Endodermal cell (in vitro differentiated cells): ENCODE measurements at regions not wholly inside any gene's neighbourhood (a gene's known extent, or its start where the extent isn't known, plus 50 kb on each side); places are given as distances from the start of the nearest gene placed in this dataset.

Source experiments
- DNase-seq: peaks from one replicate; pipeline ENCODE4 v3.0.0-alpha.2; 2017
- H3K27ac ChIP-seq: 2 replicates; pipeline ENCODE4 v1.5.1; 2013; ENCODE audit warnings: mild to moderate bottlenecking, low read depth, low read length, moderate library complexity
- H3K27me3 ChIP-seq: 2 replicates; pipeline ENCODE4 v1.6.1; 2013; ENCODE audit warnings: mild to moderate bottlenecking, low read length, moderate library complexity; ENCODE audit not compliant: insufficient read depth, control insufficient read depth, poor library complexity, severe bottlenecking
- H3K36me3 ChIP-seq: 2 replicates; pipeline ENCODE4 v1.7.0; 2013; ENCODE audit warnings: mild to moderate bottlenecking, low read length, moderate library complexity; ENCODE audit not compliant: control insufficient read depth, insufficient read depth
- H3K4me1 ChIP-seq: one replicate; pipeline ENCODE4 v1.7.0; 2013; ENCODE audit warnings: low read length; ENCODE audit not compliant: control insufficient read depth, insufficient read depth
- H3K4me3 ChIP-seq: 2 replicates; pipeline ENCODE4 v1.5.1; 2013; ENCODE audit warnings: mild to moderate bottlenecking, low read length, moderate library complexity
- H3K9ac ChIP-seq: 2 replicates; pipeline ENCODE4 v1.6.1; 2013; ENCODE audit warnings: mild to moderate bottlenecking, low read length, moderate library complexity; ENCODE audit not compliant: poor library complexity, severe bottlenecking; ENCODE audit errors: extremely low read depth
- H3K9me3 ChIP-seq: 2 replicates; pipeline ENCODE4 v1.6.1; 2013; ENCODE audit warnings: mild to moderate bottlenecking, low read length, moderate library complexity; ENCODE audit not compliant: control insufficient read depth
- H3K27ac Mint-ChIP-seq: 2 replicates; pipeline ENCODE4 v1.8.0; 2020; ENCODE audit warnings: mixed read lengths
- H3K27me3 Mint-ChIP-seq: 2 replicates; pipeline ENCODE4 v1.8.0; 2021; ENCODE audit warnings: mild to moderate bottlenecking, mixed read lengths; ENCODE audit not compliant: insufficient read depth
- H3K36me3 Mint-ChIP-seq: 2 replicates; pipeline ENCODE4 v1.8.0; 2020; ENCODE audit warnings: low read depth, mixed read lengths
- H3K4me1 Mint-ChIP-seq: 2 replicates; pipeline ENCODE4 v1.8.0; 2020; ENCODE audit warnings: mixed read lengths
- H3K4me3 Mint-ChIP-seq: 2 replicates; pipeline ENCODE4 v1.8.0; 2020; ENCODE audit warnings: mild to moderate bottlenecking, moderate library complexity, mixed read lengths
- H3K9me3 Mint-ChIP-seq: 2 replicates; pipeline ENCODE4 v1.8.0; 2020; ENCODE audit warnings: mild to moderate bottlenecking, mixed read lengths
- WGBS, 2 experiments: methylation state at CpG; one replicate each; pipeline versions ENCODE4 v1.1.5 to v1.1.7; 2013; ENCODE audit warnings: missing lambda C conversion rate in 2 of 2, mixed read lengths in 1 of 2; ENCODE audit not compliant: insufficient coverage in 1 of 2, insufficient read length in 1 of 2; 5-methylcytosine and 5-hydroxymethylcytosine counted together
- TF ChIP-seq, protein P1 (sequence below): fragments of 200-600 bp; sonication (generic); conservative IDR thresholded peaks from 2 replicates; pipeline ENCODE4 v1.5.0; 2021; ENCODE audit warnings: antibody characterized with exemption, mild to moderate bottlenecking

- H3K4me1 ChIP-seq, result no peaks in the 10 kb centered on the region
- no peak overlapping the region for H3K4me3 ChIP-seq
- no peaks in the 10 kb centered on the region for H3K27me3 ChIP-seq
- TF ChIP-seq, protein P1, sequence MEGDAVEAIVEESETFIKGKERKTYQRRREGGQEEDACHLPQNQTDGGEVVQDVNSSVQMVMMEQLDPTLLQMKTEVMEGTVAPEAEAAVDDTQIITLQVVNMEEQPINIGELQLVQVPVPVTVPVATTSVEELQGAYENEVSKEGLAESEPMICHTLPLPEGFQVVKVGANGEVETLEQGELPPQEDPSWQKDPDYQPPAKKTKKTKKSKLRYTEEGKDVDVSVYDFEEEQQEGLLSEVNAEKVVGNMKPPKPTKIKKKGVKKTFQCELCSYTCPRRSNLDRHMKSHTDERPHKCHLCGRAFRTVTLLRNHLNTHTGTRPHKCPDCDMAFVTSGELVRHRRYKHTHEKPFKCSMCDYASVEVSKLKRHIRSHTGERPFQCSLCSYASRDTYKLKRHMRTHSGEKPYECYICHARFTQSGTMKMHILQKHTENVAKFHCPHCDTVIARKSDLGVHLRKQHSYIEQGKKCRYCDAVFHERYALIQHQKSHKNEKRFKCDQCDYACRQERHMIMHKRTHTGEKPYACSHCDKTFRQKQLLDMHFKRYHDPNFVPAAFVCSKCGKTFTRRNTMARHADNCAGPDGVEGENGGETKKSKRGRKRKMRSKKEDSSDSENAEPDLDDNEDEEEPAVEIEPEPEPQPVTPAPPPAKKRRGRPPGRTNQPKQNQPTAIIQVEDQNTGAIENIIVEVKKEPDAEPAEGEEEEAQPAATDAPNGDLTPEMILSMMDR, result no peak
- no peaks in the 10 kb centered on the region for H3K36me3 Mint-ChIP-seq
- H3K9me3 Mint-ChIP-seq, result peaks cover 10% of the 10 kb centered on the region
- no peak for DNase-seq
- H3K27ac Mint-ChIP-seq, result no peak overlapping the region
- no peaks in the 10 kb centered on the region for H3K27me3 Mint-ChIP-seq
- H3K9ac ChIP-seq, result no peak overlapping the region
- no peak overlapping the region for H3K27ac ChIP-seq
- H3K4me3 Mint-ChIP-seq, result no peak overlapping the region
- no peaks in the 10 kb centered on the region for H3K9me3 ChIP-seq
- H3K36me3 ChIP-seq, result no peaks in the 10 kb centered on the region
- no peaks in the 10 kb centered on the region for H3K4me1 Mint-ChIP-seq
Observed at GRCh38 chr1:82542766-82543165, 742.0 kb downstream of the ADGRL2 start.

DNA sequence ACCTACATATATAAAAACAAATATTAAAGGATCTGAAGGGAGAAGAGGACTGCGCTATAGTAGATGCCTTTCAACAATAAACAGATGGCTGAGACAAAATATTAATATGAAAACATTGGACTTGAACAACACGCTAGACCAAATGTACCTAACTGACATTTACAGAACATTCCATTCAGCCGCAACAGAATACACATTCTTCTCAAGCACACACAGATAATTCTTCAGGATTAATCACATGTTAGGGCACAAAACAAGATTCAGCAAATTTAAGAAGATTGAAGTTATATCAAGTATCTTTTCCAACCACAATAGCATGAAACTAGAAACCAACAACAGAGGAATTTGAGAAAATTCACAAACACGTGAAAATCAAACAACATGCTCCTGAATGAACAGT, 741.4 kb downstream of the ADGRL2 start:
- Mint-ChIP-seq H3K27me3 (no peaks in the 10 kb centered on the region), H3K4me3 (no peak overlapping the region), H3K27ac (no peak overlapping the region), H3K36me3 (no peaks in the 10 kb centered on the region), H3K9me3 (peaks cover 10% of the 10 kb centered on the region), H3K4me1 (no peaks in the 10 kb centered on the region)
- 96 to 100% methylated on average over 1 to 4 of the region's 4 CpGs for WGBS, 2 experiments
- TF ChIP-seq, protein P1, result no peak
- Histone ChIP-seq H3K4me1 (no peaks in the 10 kb centered on the region), H3K27me3 (no peaks in the 10 kb centered on the region), H3K4me3 (no peak overlapping the region), H3K9ac (no peak overlapping the region), H3K9me3 (no peaks in the 10 kb centered on the region), H3K36me3 (no peaks in the 10 kb centered on the region), H3K27ac (no peak overlapping the region)
- no peak for DNase-seq

GRCh38 chr1:82540006-82540405, 739.3 kb downstream of the ADGRL2 start:
- H3K9me3 Mint-ChIP-seq, result peaks cover 8% of the 10 kb centered on the region
- no peaks in the 10 kb centered on the region for H3K4me1 ChIP-seq
- H3K4me1 Mint-ChIP-seq, result no peaks in the 10 kb centered on the region
- WGBS, 2 experiments, result 92 to 100% methylated on average over 1 to 2 of the region's 2 CpGs
- H3K4me3 Mint-ChIP-seq, result no peak overlapping the region
- no peaks in the 10 kb centered on the region for H3K27me3 Mint-ChIP-seq
- no peak overlapping the region for H3K27ac ChIP-seq
- TF ChIP-seq, protein P1, result no peak
- no peak overlapping the region for H3K4me3 ChIP-seq
- H3K36me3 Mint-ChIP-seq, result no peaks in the 10 kb centered on the region
- H3K27me3 ChIP-seq, result no peaks in the 10 kb centered on the region
- no peak overlapping the region for H3K9ac ChIP-seq
- H3K36me3 ChIP-seq, result no peaks in the 10 kb centered on the region
- peaks cover 3% of the 10 kb centered on the region for H3K9me3 ChIP-seq
- DNase-seq, result no peak
- no peak overlapping the region for H3K27ac Mint-ChIP-seq
